Fibroblast of the aortic adventitia (primary cell): ENCODE measurements at regions not wholly inside any gene's neighbourhood (a gene's known extent, or its start where the extent isn't known, plus 50 kb on each side); places are given as distances from the start of the nearest gene placed in this dataset.

Experiments used
- DNase-seq: peaks from one replicate; pipeline ENCODE4 v3.0.0-alpha.2; 2010; ENCODE audit warnings: low read depth
- H3K4me3 ChIP-seq: 2 replicates; pipeline ENCODE4 v1.5.1; 2011; ENCODE audit warnings: low read depth, mild to moderate bottlenecking, control low read depth, low read length, moderate library complexity
- TF ChIP-seq, protein P1 (sequence below): IDR thresholded peaks from 2 replicates; pipeline ENCODE4 v1.5.1; 2011; ENCODE audit warnings: mild to moderate bottlenecking, low read length, control low read depth, inconsistent platforms; ENCODE audit not compliant: insufficient read depth

DNA sequence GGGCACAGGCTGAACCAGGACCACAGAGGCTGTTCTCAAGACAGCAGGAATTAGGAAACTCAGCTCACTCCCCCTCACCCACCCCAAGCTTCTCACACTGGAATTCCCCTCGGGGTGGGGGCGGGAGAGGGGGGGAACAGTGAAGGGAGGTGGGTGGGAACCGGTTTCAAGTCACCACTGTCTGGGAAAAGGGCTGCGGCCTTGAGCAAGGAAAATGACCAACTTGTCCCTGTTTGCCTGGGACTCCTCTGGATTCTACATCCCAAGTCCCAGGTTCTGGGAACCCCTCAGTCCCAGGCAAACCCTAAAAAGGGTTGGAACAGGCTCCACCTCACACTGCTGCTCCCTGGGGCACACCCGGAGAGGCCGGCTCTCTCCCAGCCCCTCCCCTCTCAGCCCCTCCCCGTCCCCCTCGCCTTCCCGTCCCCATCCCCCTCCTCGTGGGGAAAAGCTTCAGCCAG is 230.7 kb downstream of the TFAP2C start:
- TF ChIP-seq, protein P1, sequence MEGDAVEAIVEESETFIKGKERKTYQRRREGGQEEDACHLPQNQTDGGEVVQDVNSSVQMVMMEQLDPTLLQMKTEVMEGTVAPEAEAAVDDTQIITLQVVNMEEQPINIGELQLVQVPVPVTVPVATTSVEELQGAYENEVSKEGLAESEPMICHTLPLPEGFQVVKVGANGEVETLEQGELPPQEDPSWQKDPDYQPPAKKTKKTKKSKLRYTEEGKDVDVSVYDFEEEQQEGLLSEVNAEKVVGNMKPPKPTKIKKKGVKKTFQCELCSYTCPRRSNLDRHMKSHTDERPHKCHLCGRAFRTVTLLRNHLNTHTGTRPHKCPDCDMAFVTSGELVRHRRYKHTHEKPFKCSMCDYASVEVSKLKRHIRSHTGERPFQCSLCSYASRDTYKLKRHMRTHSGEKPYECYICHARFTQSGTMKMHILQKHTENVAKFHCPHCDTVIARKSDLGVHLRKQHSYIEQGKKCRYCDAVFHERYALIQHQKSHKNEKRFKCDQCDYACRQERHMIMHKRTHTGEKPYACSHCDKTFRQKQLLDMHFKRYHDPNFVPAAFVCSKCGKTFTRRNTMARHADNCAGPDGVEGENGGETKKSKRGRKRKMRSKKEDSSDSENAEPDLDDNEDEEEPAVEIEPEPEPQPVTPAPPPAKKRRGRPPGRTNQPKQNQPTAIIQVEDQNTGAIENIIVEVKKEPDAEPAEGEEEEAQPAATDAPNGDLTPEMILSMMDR = no peak
- no peak overlapping the region for H3K4me3 ChIP-seq
- no peak for DNase-seq

- DNase-seq = no peak
- no peak overlapping the region for H3K4me3 ChIP-seq
These were observed 231.3 kb downstream of the TFAP2C start for GRCh38 chr20:56860413-56860812.

GRCh38 chr20:56861590-56861989 is 232.5 kb downstream of the TFAP2C start:
- TF ChIP-seq, protein P1 = no peak
- no peak overlapping the region for H3K4me3 ChIP-seq
- no peak for DNase-seq

More at GRCh38 chr20:56860413-56860812, 231.3 kb downstream of the TFAP2C start:
- TF ChIP-seq, protein P1 = no peak

DNA sequence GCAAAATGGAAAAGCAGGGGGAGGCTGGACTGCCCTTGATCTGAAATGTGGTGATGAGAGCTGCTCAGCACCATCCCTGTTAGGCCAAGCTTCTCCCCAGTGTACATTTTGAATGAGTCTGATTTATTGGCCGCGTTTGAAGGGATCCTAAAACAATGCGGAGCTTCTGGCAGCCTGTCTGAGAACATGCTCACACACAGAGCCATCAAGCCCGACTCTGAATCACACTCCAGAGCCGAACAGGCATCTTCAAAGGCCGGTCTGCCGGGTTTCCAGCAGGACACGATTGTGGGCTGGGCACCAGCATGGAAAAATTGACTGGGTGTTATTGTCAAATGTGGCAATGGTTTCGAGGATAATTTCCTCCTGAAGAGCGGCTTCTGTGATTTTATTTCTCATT is 235.9 kb downstream of the TFAP2C start:
- no peak overlapping the region for H3K4me3 ChIP-seq
- DNase-seq = no peak
- TF ChIP-seq, protein P1 = no peak

- no peak for DNase-seq
- TF ChIP-seq, protein P1 = no peak
- H3K4me3 ChIP-seq = no peak overlapping the region
These were observed 238.0 kb downstream of the TFAP2C start for GRCh38 chr20:56867128-56867527.

GRCh38 chr20:56868746-56869145 is 239.6 kb downstream of the TFAP2C start:
- DNase-seq = no peak
- no peak overlapping the region for H3K4me3 ChIP-seq
- TF ChIP-seq, protein P1 = no peak

GRCh38 chr20:56870271-56870670 is 241.2 kb downstream of the TFAP2C start:
- no peak for DNase-seq
- no peak overlapping the region for H3K4me3 ChIP-seq
- TF ChIP-seq, protein P1 = no peak
